Activated CD4-positive, alpha-beta T cell treated with anti-CD3 and anti-CD28 coated beads, Interleukin-2, amount 50 U/mL, for 24 hours (primary cell): ENCODE measurements at regions not wholly inside any gene's neighbourhood (a gene's known extent, or its start where the extent isn't known, plus 50 kb on each side); places are given as distances from the start of the nearest gene placed in this dataset.

ENCODE experiments used
- DNase-seq, 2 donors: peaks; one replicate each; pipeline ENCODE4 v3.0.0-alpha.2; 2020; ENCODE audit warnings: low read depth in 1 of 2, low spot score in 1 of 2

- no peak for DNase-seq
These were observed 112.1 kb upstream of the KLF6 start for GRCh38 chr10:3897156-3897555.

GRCh38 chr10:3896161-3896560 is 111.2 kb upstream of the KLF6 start:
- DNase-seq: no peak

- DNase-seq: no peak
These were observed 110.1 kb upstream of the KLF6 start for GRCh38 chr10:3895045-3895631.

- DNase-seq: no peak
These were observed 109.0 kb upstream of the KLF6 start for GRCh38 chr10:3893901-3894563.

GRCh38 chr10:3892440-3893425 is 107.7 kb upstream of the KLF6 start:
- no peak for DNase-seq

- no peak for DNase-seq
These were observed 106.4 kb upstream of the KLF6 start for GRCh38 chr10:3891396-3891795.

GRCh38 chr10:3890602-3891352 is 105.8 kb upstream of the KLF6 start:
- DNase-seq: no peak

GRCh38 chr10:3889961-3890522 is 105.0 kb upstream of the KLF6 start:
- DNase-seq: no peak

GRCh38 chr10:3887885-3888476 is 103.0 kb upstream of the KLF6 start:
- DNase-seq: no peak

- no peak for DNase-seq
These were observed 102.4 kb upstream of the KLF6 start for GRCh38 chr10:3887404-3887803.

- DNase-seq: no peak
These were observed 101.7 kb upstream of the KLF6 start for GRCh38 chr10:3886641-3887251.

GRCh38 chr10:3886191-3886590 is 101.2 kb upstream of the KLF6 start:
- no peak for DNase-seq

GRCh38 chr10:3882855-3883254 is 97.8 kb upstream of the KLF6 start:
- no peak for DNase-seq

- no peak for DNase-seq
These were observed 96.6 kb upstream of the KLF6 start for GRCh38 chr10:3881622-3882021.

- DNase-seq: no peak
These were observed 94.1 kb upstream of the KLF6 start for GRCh38 chr10:3879073-3879472.

GRCh38 chr10:3877211-3878000 is 92.4 kb upstream of the KLF6 start:
- no peak for DNase-seq

- no peak for DNase-seq
These were observed 91.4 kb upstream of the KLF6 start for GRCh38 chr10:3876350-3876962.

GRCh38 chr10:3875842-3876235 is 90.8 kb upstream of the KLF6 start:
- DNase-seq: no peak
